Head of caudate nucleus (tissue), 42 donors: ENCODE measurements at regions not wholly inside any gene's neighbourhood (a gene's known extent, or its start where the extent isn't known, plus 50 kb on each side); places are given as distances from the start of the nearest gene placed in this dataset.
"Not testable (repeated sequence)": the region's sequence is repeated elsewhere in the genome, so short reads cannot be mapped to it uniquely, and the experiment has no call there.

Source experiments
- DNase-seq, 42 donors: peaks; one replicate each; pipeline versions ENCODE4 v3.0.0 to v3.0.0-alpha.2; 2020 to 2021; ENCODE audit warnings: mixed read lengths in 7 of 42
- intact Hi-C: fragments of 100-400 bp; cut with DNase I; formaldehyde crosslinking; loops from one replicate; pipeline ENCODE4 v1.15.0; 2022

DNA sequence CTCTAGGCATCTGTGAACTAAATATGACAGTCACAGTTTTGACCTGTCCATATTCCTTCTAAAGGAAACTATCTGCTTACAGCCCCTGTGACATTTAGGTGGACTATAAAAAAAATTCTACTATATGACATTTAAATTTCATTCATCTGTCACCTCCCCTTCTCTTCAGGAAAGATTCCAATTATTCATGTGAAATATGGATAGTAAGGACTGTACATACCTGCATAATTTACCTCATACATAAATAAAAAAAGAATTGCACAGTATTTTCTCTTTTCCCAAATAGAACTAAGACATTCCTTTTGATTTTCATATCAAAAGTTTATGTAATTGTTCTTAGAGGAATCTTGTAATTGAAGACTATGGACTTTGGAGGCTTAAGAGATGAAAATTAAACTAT, 192.3 kb upstream of the GRIN3A start:
- intact Hi-C loops: no loop called here
- no peak for DNase-seq

DNA sequence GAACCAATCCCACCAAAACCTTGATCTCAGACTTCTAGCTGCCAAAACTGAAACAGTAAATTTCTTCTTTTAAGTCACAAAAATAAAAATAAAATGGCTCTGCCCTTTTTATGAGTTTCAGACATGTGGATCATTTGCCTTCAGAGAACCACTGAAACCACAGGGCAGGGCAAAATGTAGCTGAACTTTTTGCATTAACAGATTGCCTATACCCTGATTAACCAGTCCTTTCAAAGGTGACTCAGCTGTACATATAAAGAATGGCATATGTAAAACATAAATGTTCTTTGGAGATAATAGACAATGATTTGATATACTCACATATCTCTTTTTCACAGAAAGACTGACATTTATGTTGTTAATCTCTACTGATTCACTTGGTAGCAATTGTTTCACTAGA, 187.1 kb upstream of the GRIN3A start:
- intact Hi-C loops: no loop called here
- DNase-seq: no peak

DNA sequence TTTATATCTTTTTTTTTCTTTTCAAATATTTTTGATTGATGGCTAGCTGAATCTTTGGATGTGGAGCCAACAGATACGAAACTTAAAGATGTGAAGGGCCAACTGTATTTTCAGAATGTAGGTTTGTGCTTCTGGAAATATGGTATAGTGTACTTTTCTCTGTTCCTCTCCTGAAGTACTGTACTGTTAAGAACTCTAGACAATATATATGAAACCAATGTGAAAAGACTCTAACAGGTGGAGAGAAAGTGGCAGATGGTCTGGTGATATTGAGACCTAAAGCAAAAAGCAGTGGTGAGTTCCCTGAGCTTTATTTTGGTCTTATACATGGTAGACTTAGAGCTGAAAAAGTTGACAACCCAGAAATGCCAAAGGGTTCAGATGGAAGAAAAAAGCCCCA, 185.0 kb upstream of the GRIN3A start:
- intact Hi-C loops: no loop called here
- no peak for DNase-seq

DNA sequence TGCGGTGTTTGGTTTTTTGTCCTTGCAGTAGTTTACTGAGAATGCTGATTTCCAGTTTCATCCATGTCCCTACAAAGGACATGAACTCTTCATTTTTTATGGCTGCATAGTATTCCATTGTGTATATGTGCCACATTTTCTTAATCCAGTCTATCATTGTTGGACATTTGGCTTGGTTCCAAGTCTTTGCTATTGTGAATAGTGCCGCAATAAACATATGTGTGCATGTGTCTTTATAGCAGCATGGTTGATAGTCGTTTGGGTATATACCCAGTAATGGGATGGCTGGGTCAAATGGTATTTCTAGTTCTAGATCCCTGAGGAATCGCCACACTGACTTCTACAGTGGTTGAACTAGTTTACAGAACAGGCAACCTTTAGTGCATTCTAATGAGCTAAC, 178.5 kb upstream of the GRIN3A start:
- intact Hi-C loops, DNase-seq: not testable (repeated sequence)

DNA sequence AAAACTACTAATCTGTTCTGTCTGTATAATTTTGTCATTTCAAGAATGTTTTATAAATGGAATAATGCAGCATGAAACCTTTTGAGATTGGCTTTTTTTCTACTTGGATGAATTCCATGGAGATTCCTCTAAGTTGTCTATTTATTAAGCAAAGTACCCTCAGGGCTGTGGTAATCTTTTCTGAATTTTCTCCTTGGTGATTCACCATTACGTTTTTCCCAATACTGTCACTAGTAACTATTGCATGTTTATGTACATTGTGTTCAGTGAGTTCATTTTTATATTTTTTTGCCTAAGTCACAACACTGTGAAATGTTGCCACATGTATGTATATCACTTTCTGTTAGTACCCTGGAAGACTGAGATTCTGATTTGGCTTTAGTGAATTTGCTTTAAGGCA, 177.0 kb upstream of the GRIN3A start:
- intact Hi-C loops: no loop called here
- DNase-seq: no peak

DNA sequence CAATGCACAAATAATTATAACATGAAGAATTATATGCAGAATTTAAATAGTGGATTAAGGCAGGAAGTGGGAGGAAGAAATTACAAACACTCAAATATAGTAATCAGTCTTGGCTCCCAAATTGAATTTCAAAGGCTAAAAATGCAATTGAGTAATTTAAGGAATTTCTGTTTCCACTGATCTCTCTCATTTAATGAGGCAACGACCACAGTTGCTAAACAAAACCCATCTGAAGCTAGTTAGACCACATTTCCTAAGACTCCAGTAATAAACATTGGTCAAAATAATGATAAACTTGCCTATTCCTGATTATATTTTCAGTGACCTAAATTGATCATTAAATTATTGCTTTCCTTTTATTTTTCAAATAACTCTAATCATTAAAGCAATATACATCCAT, 174.3 kb upstream of the GRIN3A start:
- no peak for DNase-seq
- intact Hi-C loops: no loop called here

DNA sequence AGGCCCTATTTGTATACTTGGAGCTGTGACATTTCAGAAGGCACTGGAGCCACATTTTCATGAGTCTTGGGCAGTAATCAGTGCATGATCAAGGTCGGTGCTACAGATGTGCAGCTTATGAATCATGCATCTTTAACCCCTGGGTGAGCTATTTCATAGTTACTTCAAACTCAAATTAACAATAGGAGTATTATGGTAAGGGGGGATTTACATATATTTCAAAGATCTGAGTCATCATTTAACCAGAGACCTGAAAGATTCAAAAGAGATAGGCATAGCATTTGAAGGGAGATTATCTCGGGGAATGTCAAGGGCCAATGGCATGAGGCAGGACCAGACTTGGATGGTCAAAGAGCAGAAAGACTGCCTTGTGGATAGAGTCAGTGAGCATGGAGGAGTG, 169.0 kb upstream of the GRIN3A start:
- intact Hi-C loops: no loop called here
- no peak for DNase-seq

DNA sequence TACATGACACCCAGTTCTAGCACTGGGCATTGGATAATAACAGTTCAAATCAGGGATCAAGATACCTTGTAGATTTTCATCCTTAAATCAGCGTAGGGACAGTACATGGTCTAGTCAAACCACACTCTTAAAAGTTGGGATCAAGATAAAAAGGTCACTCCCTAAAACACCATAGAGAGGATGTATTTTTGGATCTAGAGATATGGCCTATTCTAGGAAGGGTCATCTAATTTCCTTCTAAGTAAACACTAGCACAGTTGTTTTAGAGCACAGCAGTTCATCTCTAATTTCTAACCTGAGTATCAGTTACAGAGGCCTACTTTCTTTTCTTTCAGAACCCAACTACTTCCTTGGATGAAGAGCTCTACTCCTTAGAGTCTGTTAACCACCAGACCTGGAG, 166.4 kb upstream of the GRIN3A start:
- intact Hi-C loops: no loop called here
- no peak for DNase-seq

DNA sequence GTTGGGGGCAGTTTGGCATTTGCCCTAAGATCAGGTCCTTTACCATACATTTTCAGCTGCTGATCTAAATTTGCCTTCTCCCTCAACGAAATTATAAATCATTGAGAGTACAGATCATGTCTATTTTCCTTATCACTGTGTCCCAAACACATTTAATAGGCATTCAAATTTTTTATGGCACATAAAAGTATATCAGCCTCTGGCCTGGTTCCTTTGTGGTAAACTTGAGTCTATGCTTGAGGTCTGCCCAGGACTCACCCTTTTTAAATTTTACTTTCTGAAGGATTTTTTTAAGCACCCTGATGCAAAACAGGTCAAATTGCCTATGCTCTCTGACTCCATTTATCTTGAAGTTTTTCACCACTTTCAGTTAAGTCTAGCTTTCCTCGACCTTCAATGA, 163.6 kb upstream of the GRIN3A start:
- intact Hi-C loops: no loop called here
- DNase-seq: no peak

DNA sequence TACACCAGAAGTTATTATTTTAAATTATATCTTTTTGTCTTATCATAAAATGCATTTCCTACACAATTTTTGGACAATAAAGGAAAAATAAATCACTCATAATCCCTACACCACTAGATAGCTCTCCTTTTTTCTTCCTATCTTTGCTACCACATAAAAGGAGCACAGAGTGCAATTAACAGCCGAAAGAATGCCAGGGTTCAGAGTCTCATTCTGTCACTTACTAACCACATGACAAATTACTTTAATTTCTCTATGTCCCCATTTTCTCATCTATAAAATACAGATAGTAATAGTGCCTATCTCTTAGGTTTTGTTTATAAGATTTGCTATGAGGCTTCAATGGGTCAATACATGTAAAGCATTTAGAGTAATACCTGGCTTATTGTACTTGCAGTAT, 158.7 kb upstream of the GRIN3A start:
- DNase-seq: no peak
- intact Hi-C loops: no loop called here

DNA sequence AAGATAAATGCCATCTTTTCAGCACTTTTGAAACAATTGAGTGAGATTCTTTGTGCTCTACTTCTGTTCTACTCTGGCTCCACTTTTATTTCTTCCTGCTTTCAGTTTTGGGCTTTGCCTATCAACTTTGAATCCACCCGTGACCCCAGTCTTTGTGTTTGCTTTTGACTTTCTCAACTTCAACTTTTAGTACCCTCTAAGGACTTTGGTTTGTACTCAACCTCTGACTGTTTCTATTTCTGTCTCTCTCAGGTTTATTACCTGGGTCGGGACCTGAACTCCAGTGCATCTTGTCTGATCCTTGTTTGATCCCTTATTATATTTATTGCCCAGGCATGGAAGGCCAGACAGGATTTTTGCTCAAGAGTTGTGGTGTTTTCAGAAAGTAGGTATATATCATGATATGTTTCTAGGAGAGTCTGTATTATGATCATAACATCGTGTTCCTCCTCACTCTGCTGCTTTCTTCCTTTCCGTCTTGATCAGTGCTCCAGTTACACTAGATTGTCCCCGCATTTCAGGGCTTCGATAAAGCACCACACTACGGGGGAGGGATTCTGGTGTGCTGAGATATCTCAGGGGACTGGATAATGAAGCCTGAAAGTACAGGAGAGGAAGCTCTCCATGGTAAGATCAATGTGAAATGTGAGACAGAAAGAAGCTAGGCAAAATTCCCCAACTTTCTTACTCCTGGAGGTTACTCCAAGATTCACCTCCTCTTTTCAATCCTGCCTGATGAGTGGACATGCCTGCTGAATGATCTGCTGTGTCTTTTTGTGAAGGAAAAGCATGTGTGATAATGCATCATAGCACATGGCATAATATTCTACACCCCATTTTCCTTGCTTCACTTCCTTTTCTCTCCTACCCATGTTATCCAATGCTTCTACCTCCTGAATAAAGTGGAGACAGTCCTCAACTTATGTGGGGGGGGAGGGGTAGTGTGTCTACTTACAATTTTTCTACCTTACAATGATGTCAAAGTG, 155.5 kb upstream of the GRIN3A start:
- intact Hi-C loops: no loop called here
- DNase-seq: no peak

DNA sequence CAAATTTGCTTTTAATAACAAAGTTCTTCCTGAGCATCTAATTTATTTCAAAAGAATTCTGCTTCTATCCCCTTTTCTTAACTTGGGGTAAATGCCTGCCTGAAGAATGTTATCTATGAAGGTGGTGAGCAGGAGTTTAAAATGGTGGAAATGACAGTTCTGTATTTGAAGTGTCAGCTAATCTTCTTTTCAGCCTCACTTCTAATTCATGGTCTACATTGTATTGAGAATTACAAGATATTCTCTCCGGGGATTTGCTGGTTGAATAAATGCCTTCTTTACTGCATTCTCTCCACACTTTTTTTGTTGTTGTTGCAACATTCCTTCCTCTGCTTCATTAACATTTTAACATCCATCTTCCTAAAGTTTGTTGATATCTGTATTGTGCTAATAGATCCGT, 143.1 kb upstream of the GRIN3A start:
- intact Hi-C loops: no loop called here
- DNase-seq: no peak

DNA sequence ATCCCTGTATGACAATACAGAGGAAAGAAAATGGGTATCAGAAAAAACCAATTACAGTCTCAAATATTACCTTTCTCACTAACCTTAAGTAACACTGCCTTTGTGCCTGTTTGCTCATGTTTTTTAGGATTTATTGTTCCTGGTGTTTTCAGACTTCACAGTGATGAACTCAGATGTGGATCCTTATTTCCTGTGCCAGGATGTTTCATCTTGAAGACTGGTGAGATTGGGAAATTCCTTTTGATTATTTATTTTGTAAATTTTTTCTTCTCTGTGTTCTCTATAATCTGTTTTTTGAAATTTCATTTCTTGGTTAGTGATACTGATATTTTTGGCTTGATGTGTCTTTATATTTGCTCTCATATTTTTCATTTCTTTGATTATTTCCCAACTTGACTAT, 142.4 kb upstream of the GRIN3A start:
- intact Hi-C loops: no loop called here
- no peak for DNase-seq

DNA sequence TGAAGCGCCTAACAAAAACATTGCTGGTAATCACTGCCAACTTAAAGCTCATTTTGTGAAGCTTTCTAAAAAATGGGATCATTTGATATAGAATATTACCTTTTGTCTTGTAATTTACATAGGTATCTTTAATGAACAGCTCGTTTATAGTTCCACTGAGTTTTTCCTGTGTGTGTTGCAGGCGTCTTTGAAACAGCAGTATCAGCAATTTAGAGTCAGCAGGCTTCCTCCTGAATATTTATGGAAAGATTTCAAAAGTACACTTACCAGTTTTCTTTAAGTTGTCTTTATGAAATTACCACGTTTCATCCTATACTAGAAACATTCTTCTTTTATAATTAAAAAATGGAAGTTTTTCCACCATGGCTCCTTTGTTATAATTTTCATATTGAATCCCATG, 140.3 kb upstream of the GRIN3A start:
- intact Hi-C loops: no loop called here
- no peak for DNase-seq

DNA sequence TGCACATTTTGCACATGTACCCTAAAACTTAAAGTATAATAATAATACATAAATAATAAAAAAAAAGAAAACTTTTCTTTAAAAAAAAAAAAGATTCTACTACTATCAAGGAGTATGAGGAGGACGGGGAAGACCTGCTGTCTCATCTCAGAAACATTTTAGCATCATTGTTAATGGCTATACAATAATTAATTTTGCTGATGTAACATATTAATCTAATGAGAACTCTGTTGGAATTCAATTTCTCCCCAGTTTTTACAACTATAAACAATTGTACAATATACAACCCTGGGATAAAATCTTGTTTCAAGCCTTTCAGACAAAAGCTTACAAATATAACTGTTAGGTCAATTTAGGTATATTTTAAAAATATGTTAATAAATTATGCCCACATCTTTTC, 139.0 kb upstream of the GRIN3A start:
- intact Hi-C loops: no loop called here

DNA sequence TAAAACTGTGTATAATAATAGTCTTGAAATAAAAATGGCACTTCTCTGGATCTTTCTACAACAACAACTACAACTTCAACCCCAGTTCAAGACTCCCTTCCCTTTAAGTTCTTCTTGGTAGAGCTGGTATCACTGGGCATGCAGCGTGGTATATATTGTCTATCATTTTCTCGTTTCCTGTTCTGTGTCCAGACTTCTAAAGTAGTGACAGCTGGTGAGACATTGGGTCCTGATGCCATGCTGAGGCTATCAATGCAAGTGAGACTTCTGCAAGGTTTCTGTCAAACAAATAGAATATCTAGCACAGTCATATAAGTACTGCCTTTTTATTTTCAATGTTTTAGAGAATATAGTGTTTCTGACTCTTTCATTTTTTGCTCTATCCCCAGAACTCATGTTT, 123.0 kb upstream of the GRIN3A start:
- intact Hi-C loops: no loop called here
- DNase-seq: no peak

More for the DNA sequence above, 139.0 kb upstream of the GRIN3A start:
- DNase-seq: no peak

DNA sequence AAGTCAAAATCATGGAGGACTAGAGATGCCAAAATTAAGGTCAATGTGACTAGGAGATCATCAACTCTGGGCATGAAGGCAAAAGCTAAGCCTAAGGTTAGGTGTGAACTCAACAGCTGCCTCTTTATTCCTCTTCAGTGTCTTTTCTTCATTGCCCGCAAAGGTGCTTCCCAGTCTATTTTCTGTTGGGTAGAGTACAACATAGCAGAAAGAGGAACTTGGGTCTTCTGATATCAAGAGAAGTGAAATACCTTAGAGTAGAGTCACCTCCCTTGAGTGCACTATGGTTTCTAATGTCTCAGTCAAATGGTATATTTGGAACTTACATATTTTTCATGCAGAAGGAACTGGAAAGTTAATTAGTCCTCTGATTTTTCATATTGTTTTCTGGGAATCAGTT, 122.5 kb upstream of the GRIN3A start:
- intact Hi-C loops: no loop called here
- DNase-seq: no peak

DNA sequence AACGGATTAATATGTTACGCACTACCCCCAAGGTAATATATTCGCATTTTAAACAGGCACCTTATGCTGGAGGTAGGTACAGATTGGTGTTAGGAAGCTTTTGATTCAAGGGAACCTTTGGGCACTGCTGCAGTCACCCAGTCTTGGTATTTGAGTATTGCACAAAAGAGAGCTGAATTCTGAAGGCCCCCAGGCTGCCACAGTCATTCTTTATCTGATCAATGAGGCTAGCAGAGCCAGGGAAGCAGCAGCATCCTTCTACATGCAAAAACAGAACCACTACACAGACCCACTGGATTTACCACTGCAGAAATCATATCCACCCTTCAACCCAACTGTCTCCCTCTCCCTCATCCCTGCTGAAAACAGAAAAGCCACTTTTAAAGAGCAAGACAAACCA, 121.2 kb upstream of the GRIN3A start:
- DNase-seq: no peak
- intact Hi-C loops: no loop called here

DNA sequence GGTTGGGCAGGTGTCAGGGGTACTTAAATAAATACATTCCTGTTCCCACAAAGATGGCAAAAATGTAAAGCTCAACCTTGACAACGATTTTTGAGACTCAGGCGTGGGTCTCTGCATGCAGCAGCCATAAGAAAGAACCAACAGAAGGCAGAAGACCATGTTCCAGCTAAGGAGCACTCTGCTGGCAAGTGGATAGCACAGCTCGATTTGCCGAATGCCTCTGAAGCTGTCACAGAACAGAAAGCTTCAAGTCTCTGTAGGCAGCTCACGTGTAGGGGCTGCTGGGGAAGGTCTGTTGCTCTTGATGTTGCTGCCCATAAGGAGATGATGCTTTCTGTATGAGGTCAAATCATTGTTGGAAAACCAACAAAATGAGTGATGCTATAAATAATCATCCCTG, 119.6 kb upstream of the GRIN3A start:
- intact Hi-C loops: no loop called here

DNA sequence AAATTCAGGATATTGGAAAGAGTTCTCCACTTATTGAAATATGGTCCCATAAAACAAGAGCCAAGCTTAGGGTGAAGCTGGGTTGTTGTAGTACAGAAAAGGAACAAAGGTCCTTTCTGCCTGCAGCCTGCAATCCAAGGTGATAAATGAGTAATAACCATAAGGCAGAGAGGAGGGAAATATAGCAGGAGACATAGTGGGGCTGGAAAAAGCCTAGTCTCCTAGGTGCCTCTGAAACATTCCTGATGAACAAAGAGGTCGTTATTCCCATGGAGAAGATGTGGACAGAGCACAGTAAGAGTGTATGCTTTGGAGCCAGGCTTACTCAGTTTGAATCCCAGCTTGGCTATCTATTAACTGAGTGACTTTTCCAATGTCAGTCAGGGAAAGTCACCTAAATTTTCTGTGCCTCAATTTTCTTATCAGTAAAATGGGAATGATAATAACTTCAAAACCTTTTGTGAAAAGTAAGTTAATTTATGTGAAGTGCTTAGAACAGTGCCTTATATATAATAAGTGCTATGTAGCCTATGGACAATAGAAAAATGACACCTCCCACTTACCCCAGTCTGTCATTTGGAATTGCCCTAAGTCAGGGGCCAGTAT, 110.8 kb upstream of the GRIN3A start:
- intact Hi-C loops: no loop called here
- DNase-seq: no peak

More for the DNA sequence above, 119.6 kb upstream of the GRIN3A start:
- DNase-seq: no peak

DNA sequence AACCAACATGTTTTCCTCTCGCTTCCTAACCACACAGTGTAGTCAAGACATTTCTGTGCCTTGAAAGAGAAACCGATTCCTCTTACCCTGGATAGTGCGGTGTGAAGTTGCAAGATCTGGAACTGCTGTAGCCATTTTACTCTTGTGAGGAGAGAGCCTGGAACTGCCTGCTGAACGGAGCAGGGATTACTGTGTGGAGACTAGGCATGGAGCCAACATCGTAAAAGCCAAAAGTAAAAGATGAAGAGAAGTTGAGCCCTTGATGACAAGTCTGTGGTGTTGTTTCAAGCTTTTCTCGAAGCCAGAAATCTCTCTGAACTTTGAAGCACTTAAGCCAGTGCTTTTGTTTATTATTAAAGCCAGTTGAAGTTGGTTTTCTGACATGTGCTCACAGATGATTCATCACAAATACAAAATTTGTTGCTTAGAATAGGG, 110.1 kb upstream of the GRIN3A start:
- DNase-seq: no peak
- intact Hi-C loops: no loop called here
